ENCODE measurements at regions not wholly inside any gene's neighbourhood (a gene's known extent, or its start where the extent isn't known, plus 50 kb on each side); places are given as distances from the start of the nearest gene placed in this dataset.

DNA sequence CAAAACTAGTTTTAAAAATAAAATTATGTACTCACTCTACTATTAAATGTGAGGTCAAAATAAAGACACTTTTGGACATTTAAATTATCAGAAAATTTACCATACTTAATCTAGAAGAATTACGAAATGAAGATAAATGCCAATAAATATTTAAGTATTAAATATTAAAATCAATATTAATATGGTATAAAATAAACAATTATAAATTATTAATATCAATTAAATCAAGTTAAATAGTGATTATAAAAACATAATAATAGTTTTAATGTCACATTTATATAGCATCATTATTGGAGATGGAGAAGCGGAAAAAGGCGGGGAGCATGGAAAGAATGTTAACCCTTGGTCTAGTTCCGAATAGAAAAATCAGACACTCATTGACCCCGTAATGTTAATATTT is 224.3 kb upstream of the MDGA2 start:
- no peak for DNase-seq (ENCODE audit: low read depth, low spot score)

DNA sequence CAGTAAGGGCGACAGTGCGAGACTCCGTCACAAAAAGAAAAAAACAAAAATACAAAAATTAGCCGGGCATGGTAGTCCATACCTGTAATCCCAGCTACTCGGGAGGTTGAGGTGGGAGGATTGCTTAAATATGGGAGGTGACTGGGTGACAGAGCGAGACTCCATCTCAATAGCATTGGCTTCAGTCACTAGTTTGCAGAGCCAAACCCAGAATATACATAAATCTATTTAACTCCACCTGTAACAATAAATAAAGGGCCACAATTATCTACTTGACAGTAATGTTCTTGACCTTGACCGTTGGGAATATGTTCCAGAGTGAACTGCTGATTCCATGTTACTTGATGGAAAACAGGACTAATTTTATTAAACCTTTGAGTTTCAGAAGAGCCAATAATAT is 198.9 kb upstream of the MDGA2 start:
- no peak for DNase-seq (ENCODE audit: low read depth, low spot score)

DNA sequence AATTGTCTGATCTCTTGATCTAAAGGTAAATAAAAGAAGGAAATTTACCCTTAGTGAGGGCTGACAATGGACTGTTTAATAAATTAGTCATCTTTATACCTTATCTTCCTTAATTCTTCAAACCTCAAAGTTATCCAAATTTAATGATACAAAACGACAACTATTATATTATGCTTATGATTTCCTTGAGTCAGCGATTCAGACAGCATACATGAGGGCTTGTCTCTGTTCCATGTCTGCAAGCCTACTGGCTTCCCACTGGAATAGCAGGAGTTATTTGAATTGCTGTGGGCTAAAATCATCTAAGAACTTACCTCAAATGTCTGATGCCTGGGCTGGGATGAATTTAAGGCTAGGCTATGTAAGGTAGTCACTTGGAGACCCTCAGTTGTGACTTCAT is 197.2 kb upstream of the MDGA2 start:
- DNase-seq (ENCODE audit: low read depth, low spot score), result no peak

DNA sequence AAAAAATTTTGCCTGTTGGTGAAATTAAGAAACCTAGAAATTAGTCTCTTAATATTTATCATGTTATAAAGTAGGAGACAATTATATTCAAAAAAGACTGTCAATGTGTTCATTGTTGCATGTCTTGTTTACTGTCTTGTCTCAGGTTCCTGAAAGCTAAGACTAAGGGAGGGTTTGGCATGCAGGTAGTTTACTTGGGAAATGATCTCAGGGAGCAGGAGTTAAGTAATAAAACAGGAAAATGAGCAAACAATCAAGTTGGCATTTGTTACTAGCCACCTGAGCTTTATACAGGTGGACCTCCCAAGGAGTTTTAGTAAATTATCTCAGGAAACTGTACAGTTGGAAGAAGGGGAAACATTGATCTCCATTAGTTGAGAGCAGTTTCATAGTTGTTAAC is 188.0 kb upstream of the MDGA2 start:
- DNase-seq (ENCODE audit: low read depth, low spot score), result no peak

DNA sequence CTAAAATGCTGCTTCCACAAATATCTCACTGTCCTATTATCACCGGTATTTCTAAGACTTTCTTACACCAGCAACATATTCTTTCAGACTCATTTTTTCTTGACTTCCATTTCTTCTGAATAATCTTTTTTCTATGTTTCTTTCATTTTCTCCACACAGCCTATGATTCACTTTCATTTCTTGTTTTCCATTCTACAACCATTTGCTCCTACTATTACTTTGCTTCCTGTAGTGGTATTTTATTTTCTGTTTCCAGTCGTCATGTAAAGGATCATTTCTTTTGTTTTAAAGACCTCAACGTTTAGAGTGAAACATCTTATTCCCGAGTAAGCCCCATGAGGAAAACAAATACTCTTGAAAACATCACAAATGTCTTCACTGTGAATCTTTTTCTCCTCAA is 182.2 kb upstream of the MDGA2 start:
- no peak for DNase-seq (ENCODE audit: low read depth, low spot score)

DNA sequence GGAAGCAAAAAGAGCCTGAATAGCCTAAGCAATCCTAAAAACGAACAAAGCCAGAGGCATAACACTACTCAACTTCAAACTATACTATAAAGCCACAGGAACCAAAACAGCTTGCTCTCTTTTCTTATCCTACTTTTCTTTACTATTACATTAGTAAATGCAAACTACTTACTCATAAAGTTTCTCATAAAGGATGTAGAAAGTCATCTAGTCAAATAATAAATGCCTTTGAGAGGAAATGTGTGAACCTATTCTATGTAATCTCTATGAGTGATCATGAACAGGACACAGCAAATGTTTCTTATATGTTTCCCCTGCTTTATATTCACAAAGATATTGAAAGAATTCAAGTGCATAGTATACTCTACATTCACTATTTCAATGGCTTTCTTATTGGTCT is 176.9 kb upstream of the MDGA2 start:
- no peak for DNase-seq (ENCODE audit: low read depth, low spot score)

DNA sequence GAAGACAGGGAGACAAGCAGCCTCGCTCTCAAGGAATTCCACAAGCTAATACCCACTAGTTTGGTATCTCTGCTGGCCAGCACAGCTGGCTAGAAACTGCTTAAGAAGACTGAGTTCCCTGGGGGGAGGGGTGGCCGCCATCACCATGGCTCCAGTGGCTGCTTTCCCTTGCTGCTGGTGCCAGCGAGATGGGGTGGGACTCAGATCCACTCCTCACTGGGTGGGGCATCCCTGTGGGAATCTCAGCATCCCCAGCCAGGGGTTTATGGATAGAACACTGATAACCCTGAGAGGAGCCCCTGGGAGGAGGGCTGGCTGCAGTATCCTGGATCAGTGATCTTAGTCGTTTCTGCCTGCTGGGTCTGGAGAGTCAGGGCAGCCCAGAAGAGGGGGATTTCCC is 170.6 kb upstream of the MDGA2 start:
- no peak for DNase-seq (ENCODE audit: low read depth, low spot score)

DNA sequence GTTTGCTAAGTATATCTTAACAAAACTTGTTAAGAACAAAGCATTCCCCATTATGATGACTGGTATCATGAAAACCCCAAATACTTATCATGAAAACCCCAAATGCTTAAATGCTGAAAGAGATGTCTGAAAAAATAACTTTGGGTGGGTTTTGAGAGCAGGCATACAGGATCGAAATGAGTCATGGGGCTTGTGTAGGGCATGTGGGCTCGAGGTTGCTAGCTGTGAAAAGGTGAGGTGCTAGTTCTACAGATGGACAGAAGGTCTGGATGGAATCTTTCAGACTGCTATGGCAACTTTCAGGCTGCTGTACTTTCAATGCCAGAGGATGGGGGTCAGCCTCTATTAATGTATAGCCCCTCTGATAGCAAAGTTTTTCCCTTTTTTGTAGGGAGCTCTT is 167.8 kb upstream of the MDGA2 start:
- DNase-seq (ENCODE audit: low read depth, low spot score), result no peak

DNA sequence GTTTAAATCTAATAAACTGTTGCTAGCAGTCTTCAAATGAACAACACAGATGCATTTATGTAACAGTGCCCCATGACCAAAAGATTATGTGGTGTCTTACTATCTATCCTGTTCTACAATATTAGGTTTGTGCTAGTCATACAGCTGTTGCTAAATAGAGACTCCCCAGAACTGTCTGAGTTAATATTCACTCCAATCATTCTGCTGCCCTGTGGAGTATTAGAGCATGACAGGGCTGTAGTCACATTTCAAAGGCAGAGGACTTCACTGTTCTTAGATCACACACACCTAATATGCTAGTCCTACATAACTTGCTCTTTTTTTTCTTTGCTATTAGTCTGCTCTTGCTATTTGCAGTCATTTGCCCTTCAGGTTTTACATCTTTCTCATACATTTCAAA is 157.6 kb upstream of the MDGA2 start:
- DNase-seq (ENCODE audit: low read depth, low spot score), result no peak

DNA sequence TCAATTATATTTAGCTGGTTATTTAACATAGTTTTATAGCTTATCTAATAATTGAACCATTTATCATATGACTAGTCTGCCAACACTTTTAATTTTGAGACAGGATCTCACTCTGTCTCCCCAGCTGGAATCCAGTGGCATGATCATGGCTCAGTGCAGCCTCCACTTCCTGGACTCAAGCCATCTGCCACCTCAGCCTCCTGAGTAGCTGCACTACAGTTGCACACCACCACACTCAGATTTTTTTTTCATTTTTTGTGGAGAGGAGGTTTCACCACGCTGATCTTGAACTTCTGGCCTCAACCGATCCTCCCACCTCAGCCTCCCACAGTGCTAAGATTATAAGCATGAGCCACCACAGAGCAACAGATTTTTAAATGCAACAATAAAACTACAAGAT is 151.4 kb upstream of the MDGA2 start:
- DNase-seq (ENCODE audit: low read depth, low spot score), result no peak

DNA sequence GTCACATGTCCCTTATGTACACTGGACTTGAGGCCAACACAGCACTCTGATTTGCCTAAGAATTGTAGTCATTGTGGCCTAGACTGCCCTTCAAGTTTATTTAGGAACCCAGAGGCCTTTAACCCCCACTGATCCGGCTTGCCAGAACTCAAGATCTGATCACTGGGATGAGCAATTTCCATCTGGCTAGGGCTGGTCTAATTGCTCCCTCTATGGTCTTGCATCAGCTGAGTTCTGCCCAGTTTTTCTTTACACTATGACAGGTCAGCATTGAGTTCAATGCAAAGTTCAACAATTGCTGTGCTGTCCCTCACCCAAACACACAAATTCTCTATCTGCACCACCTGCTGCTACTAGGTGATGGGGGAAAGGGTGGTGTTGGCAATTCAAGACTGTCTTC is 146.9 kb upstream of the MDGA2 start:
- DNase-seq (ENCODE audit: low read depth, low spot score), result no peak

DNA sequence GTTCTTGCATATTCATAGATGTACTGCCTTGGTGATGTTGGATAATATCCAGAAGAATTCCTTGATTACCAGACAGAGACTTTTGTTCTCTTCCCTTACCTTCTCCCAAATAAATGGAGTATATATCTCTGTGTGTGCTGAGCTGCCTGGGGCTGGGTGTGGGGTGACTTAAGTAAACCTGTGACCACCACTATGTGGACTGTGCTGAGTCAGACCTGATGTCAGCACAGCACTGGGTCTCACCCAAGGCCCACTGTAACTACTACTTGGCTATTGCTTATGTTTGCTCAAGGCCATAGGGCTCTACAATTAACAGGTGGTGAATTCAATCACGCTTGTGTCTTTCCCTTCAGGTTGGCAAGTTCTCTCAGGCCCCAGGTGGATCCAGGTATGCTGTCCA is 145.7 kb upstream of the MDGA2 start:
- no peak for DNase-seq (ENCODE audit: low read depth, low spot score)

DNA sequence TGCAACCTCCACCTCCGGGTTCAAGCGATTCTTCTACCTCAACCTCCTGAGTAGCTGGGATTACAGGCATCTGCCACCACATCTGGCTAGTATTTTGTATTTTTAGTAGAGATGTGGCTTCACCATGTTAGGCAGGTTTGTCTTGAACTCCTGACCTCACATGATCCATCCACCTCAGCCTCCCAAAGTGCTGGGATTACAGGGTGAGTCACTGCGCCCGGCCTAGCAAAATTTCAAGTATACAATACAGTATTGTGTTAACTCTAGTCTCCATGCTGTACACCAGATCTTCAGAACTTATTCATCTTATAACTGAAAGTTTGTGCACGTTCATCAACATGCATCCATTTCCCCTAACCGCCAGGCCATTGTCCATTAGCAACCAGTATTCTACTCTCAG is 115.1 kb upstream of the MDGA2 start:
- DNase-seq (ENCODE audit: low read depth, low spot score), result no peak

DNA sequence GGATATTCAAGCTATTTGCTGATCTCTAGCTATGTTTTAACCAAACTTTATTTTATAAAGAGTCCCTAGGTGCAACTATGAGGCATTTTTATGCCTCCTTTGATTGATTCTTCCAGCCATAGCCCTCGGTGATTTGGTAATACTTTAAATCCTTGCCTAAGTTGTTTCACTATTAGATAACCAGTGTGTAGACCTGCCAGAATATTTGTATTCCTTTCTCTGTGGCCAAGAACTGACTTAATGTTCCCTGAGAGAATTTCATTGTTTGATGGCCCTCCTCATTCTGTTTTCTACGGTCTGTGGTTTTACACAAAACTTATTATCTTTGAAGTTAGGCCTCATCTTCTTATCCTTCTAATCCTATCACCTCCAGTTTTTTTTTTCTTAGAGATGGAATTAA is 109.7 kb upstream of the MDGA2 start:
- DNase-seq (ENCODE audit: low read depth, low spot score), result no peak

DNA sequence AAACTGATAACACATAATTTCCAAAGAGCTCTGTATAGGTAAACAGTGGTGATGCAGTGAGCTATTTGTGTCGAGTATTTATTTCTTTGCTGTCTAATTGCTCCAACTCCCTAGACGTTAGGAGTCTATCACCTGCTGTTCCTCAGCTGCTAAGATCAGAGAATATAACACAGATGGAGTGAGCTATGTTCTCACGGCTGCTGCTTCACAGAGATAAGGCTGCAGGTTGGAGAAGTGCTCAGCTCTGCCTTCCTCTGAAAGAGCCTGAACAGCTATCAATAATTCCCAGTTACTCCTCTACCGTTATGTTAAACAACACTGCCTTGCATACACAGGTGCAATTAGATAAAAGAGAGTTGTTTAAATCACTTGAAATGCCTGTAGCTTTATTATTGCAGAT is 103.2 kb upstream of the MDGA2 start:
- no peak for DNase-seq (ENCODE audit: low read depth, low spot score)

DNA sequence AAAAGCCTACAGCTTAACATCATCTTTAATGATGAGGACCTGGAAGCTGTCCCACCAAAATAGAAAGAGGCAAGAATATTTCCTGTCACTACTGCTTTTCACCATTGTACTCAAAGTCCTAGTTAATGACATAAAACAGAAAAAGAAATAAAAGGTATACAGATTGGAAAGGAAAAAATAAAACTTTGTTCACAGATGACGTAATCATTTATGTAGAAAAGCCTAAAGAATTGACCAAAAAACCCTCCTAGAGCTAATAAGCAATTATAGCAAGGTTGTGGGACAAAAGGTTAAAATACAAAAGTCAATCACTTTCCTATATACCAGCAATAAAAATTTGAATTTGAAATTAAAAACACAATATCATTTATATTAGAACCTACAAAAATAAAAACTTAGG is 97.2 kb upstream of the MDGA2 start:
- DNase-seq (ENCODE audit: low read depth, low spot score), result no peak

DNA sequence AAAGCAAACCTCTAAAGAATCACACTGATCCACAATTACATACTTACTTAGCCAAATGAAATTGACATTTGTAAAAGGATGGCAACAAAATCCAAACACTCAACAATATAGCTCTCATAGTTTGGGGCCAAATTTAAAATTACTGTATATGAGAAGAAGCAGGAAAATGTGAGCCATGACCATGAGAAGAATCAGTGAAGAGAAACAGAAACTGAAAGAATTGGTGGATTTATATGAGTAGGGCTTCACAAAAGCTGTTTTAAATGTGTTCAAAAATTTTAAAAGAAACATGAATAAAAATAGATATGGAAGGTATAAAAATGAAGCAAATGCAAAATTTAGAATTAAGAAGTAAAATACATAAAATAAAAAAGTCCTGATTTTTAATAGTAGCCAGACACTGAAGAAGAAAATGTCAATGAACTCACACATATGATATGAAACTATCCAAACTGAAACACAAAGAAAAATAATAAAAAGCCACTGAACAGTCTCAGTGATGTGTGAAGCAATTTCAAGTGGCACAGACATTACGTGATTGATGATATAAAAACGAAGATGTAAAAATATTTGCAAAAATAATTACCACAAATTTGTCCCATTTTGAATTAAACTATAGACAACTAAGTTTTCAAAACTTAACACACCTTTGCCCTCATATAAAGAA is 87.9 kb upstream of the MDGA2 start:
- DNase-seq (ENCODE audit: low read depth, low spot score), result no peak

DNA sequence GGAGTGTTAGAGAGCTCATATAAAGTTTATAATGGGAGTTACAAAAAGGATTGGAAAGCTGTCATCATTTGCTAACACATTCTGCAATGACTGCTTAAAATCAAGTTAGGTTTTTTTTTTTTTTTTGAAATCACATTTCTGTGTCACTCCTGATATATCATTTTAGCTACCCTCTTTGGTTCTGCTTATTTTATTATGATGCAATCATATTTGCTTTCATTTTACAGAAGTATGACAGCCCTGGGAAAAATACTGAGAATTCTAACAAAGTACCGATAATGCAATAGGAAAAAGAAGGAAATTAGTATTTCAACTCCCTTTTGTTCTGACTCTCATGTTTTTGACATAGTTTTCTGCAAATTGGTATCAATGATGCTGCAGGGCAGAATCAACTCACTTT is 71.6 kb upstream of the MDGA2 start:
- DNase-seq (ENCODE audit: low read depth, low spot score), result no peak

DNA sequence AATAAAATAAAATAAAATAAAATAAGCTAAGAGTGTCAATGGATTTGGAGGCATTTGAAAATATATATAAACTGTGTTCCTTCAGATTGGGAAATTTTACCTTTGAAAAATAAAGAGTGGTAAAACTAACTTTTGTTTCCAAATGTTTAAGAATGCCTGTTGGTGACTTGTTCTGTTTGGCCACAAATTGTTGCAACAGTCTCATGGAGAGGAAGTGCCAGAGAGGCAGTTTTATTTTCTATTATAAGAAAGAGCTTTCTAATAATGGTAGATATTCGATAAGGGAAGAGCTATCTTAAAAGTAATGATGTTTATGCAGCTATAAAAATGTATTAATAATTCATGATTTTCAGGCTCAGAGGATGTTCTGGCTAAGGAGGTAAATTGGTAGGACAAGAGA is 68.8 kb upstream of the MDGA2 start:
- no peak for DNase-seq (ENCODE audit: low read depth, low spot score)

DNA sequence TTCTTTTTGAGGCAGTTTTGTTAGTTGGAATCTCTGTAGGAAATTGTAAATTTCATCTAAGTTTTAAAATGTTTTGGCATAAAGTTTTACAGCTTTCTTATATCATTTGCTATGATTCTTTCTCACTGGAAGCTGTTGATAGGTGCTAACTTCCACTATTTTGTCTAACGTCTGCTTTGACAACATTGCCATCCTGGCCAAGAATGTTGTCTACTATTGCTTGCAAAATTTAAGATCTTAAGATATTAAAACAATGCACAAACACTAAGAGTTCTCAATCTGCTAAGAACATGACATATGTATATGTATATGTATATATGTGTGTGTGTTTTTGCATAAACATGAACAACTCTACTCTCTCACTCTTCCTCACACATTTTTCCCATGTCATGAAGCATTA is 64.1 kb upstream of the MDGA2 start:
- no peak for DNase-seq (ENCODE audit: low read depth, low spot score)

DNA sequence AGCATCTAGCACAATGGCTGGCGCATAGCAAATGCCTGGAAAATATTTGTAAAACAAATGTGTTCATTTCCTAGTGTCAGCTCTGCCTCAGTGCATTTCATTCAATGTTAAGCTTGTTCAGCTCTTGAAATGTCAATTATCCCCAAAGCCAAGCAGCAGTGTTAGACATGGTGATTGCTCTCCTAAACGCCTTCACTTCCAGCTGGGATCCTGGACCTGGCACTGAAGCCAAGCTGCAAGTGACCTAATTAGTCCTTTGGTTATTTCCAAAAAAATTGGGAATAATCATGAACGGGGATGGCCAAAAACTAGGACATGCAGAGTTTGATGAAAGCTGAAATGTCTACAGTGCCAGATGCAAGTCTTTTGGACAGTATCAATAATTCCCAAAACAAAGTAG is 54.9 kb upstream of the MDGA2 start:
- DNase-seq (ENCODE audit: low read depth, low spot score), result no peak

Data from activated CD4-positive, CD25-positive, alpha-beta regulatory T cell treated with anti-CD3 and anti-CD28 coated beads, Interleukin-2, amount 50 U/mL, for 16 hours (primary cell).